B cell (primary cell): ENCODE measurements at regions not wholly inside any gene's neighbourhood (a gene's known extent, or its start where the extent isn't known, plus 50 kb on each side); places are given as distances from the start of the nearest gene placed in this dataset.
"Not testable (repeated sequence)": the region's sequence is repeated elsewhere in the genome, so short reads cannot be mapped to it uniquely, and the experiment has no call there.

Experiments used
- ATAC-seq: fragments of 200-7000 bp; cut with Tn5 transposase; one replicate; pipeline ENCODE4 v1.10.0; 2021; ENCODE audit warnings: low read depth, mild to moderate bottlenecking, moderate number of reproducible peaks, moderate library complexity
- CTCF ChIA-PET: fragments of 350-600 bp; sonication (Branson Sonifier 250); formaldehyde crosslinking; loops from one replicate; lab custom pipeline; 2021; ENCODE audit warnings: antibody characterized with exemption, inconsistent platforms; lab: Charles Lee
- POLR2A ChIA-PET: fragments of 350-600 bp; sonication (Branson Sonifier 250); formaldehyde crosslinking; loops from one replicate; lab custom pipeline; 2021; ENCODE audit warnings: antibody characterized with exemption; lab: Charles Lee
- DNase-seq: peaks from one replicate; pipeline ENCODE4 v3.0.0; 2013
- H2AFZ ChIP-seq: 2 replicates; pipeline ENCODE4 v1.6.1; 2012; ENCODE audit warnings: mild to moderate bottlenecking, low read depth, low read length; ENCODE audit not compliant: insufficient read depth, poor library complexity, severe bottlenecking
- H3K27ac ChIP-seq, 2 donors: 1 replicate in 1 of 2; 2 replicates in 1 of 2; pipeline ENCODE4 v1.5.1; 2012 to 2013; ENCODE audit warnings: low read length in 2 of 2, mild to moderate bottlenecking in 2 of 2, moderate library complexity in 1 of 2
- H3K27me3 ChIP-seq, 4 experiments: fragments of 200-600 bp in 1 of 4; sonication (generic) in 1 of 4; replicated peaks in 1 of 4; 1 replicate in 2 of 4; 2 replicates in 2 of 4; pipeline versions ENCODE4 v1.6.1 to v1.7.0; 2013 to 2016; ENCODE audit warnings: low read length in 3 of 4, mild to moderate bottlenecking in 2 of 4, mixed read lengths in 1 of 4, moderate library complexity in 1 of 4; ENCODE audit not compliant: insufficient read depth in 4 of 4, control insufficient read depth in 3 of 4; ENCODE audit errors: control extremely low read depth in 1 of 4
- H3K36me3 ChIP-seq, 2 experiments: replicated peaks in 1 of 2; 1 replicate in 1 of 2; 2 replicates in 1 of 2; pipeline versions ENCODE4 v1.6.1 to v1.7.1; 2013; ENCODE audit warnings: low read length in 1 of 2; ENCODE audit not compliant: insufficient read depth in 2 of 2, control insufficient read depth in 1 of 2; ENCODE audit errors: control extremely low read depth in 1 of 2, extremely low read depth in 1 of 2
- H3K4me1 ChIP-seq, 2 donors: fragments of 200-600 bp in 1 of 2; sonication (generic) in 1 of 2; 1 replicate in 1 of 2; 2 replicates in 1 of 2; pipeline versions ENCODE4 v1.5.1 to v1.6.1; 2013 to 2017; ENCODE audit warnings: low read length in 2 of 2; ENCODE audit not compliant: control insufficient read depth in 2 of 2, insufficient read depth in 2 of 2
- H3K4me2 ChIP-seq: replicated peaks from 2 replicates; pipeline ENCODE3; 2012; ENCODE audit warnings: mild to moderate bottlenecking, low read depth, low read length; ENCODE audit not compliant: poor library complexity, severe bottlenecking
- H3K4me3 ChIP-seq, 5 experiments: fragments of 200-600 bp in 1 of 5; sonication (generic) in 1 of 5; 1 replicate in 3 of 5; 2 replicates in 2 of 5; pipeline versions ENCODE4 v1.5.1 to v1.7.0; 2011 to 2016; ENCODE audit warnings: low read length in 4 of 5, mild to moderate bottlenecking in 4 of 5, low read depth in 2 of 5, control low read depth in 1 of 5, moderate library complexity in 1 of 5; ENCODE audit not compliant: insufficient read depth in 1 of 5; ENCODE audit errors: control extremely low read depth in 1 of 5, extremely low read depth in 1 of 5
- H3K79me2 ChIP-seq: fragments of 200-600 bp; sonication (generic); one replicate; pipeline ENCODE4 v1.6.0; 2016; ENCODE audit warnings: low read length; ENCODE audit not compliant: control insufficient read depth, insufficient read depth
- H3K9ac ChIP-seq: fragments of 200-600 bp; sonication (generic); 2 replicates; pipeline ENCODE4 v1.6.1; 2017; ENCODE audit warnings: mild to moderate bottlenecking, low read length, moderate library complexity
- H3K9me3 ChIP-seq, 3 donors: one replicate each; pipeline versions ENCODE4 v1.6.1 to v1.7.1; 2013; ENCODE audit warnings: low read length in 2 of 3; ENCODE audit not compliant: control insufficient read depth in 2 of 3, insufficient read depth in 1 of 3; ENCODE audit errors: control extremely low read depth in 1 of 3
- H4K20me1 ChIP-seq: 2 replicates; pipeline ENCODE4 v1.6.0; 2012; ENCODE audit warnings: mild to moderate bottlenecking, low read length; ENCODE audit not compliant: insufficient read depth, control insufficient read depth, poor library complexity, severe bottlenecking
- H3K27ac Mint-ChIP-seq: one replicate; pipeline ENCODE4 v1.8.0; 2021; ENCODE audit warnings: mixed read lengths
- H3K27me3 Mint-ChIP-seq: one replicate; pipeline ENCODE4 v1.8.0; 2021; ENCODE audit warnings: mixed read lengths
- H3K4me1 Mint-ChIP-seq: one replicate; pipeline ENCODE4 v1.8.0; 2021; ENCODE audit warnings: mixed read lengths
- H3K4me3 Mint-ChIP-seq: one replicate; pipeline ENCODE4 v1.8.0; 2021; ENCODE audit warnings: mixed read lengths
- H3K9me3 Mint-ChIP-seq: one replicate; pipeline ENCODE4 v1.8.0; 2022; ENCODE audit warnings: mixed read lengths; ENCODE audit not compliant: insufficient read depth
- CTCF ChIP-seq: fragments of 200-600 bp; IDR thresholded peaks from one replicate; pipeline ENCODE4 v1.8.0; 2022; ENCODE audit warnings: antibody characterized with exemption, mild to moderate bottlenecking
- EZH2 ChIP-seq: IDR thresholded peaks from 2 replicates; pipeline ENCODE4 v1.6.1; 2012; ENCODE audit warnings: borderline replicate concordance, low read depth, mild to moderate bottlenecking, moderate library complexity, low read length; ENCODE audit not compliant: insufficient read depth, poor library complexity, severe bottlenecking
- WGBS: methylation state at CpG from one replicate; pipeline ENCODE4 v1.1.5; 2013; ENCODE audit warnings: missing lambda C conversion rate; ENCODE audit not compliant: insufficient coverage; 5-methylcytosine and 5-hydroxymethylcytosine counted together
- intact Hi-C: fragments of 100-400 bp; cut with micrococcal nuclease; formaldehyde crosslinking; loops from one replicate; pipeline ENCODE4 v1.10.0; 2022

DNA sequence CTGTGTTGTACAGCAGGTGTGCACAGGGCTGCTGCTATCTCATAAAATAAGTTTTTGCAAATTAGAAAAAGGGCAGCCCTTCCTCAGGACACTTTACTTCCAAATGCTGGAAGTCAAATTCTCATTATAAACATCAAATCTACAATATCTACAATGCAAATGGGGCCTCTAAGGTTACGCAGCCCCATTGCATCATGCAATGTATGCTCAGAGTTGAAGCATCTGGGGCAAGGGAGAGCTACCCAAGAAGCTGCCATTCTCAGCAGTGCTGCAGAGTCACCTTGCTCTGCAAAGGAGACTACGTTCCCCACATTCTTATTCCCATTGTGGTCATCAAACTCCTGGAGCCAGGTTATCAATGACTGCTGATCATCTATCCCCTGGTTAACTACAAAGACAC lies 208.9 kb upstream of the POGK start:
- Histone ChIP-seq H3K4me3 (no peak overlapping the region), H3K4me2 (no peak overlapping the region), H3K9ac (no peak overlapping the region), H3K36me3 (no peaks in the 10 kb centered on the region), H3K27ac (no peak overlapping the region), H3K4me1 (no peaks in the 10 kb centered on the region), H3K9me3 (no peaks in the 10 kb centered on the region), H3K79me2 (no peaks in the 10 kb centered on the region), H4K20me1 (no peaks in the 10 kb centered on the region), H3K27me3 (no peaks in the 10 kb centered on the region), H2AFZ (no peak overlapping the region)
- DNase-seq (no peak), ATAC-seq (no peak)
- TF ChIP-seq CTCF (no peak), EZH2 (no peak)
- Mint-ChIP-seq H3K4me3 (no peak overlapping the region), H3K4me1 (no peaks in the 10 kb centered on the region), H3K9me3 (no peaks in the 10 kb centered on the region), H3K27ac (no peak overlapping the region), H3K27me3 (peaks cover 7% of the 10 kb centered on the region)
- 96% methylated on average over 2 of the region's 2 CpGs for WGBS
- intact Hi-C loops, result no loop called here
- ChIA-PET POLR2A (no interaction called here), CTCF (no interaction called here)

DNA sequence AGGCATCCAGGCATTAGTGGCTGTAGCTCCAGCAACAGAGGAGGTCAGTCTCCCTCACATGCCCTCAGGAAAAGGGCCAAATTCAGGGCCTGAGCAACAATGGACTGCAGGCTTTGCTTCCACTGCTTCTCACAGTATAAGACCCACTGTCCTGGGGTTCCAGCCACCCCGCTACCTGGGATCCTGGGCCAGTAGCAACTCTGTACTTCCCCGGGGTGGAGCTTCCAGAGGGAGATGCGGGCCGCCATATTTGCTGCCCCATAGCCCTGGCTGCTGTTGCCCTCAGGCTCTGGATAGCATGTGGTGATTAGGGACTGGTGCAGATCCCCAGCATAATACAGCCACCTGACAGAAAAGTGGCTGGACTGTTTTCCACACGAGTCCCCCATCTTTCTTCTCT lies 201.1 kb upstream of the POGK start:
- Histone ChIP-seq H3K27ac (no peak overlapping the region), H3K4me3 (no peak overlapping the region), H3K36me3 (no peaks in the 10 kb centered on the region), H2AFZ (no peak overlapping the region), H3K4me1 (no peaks in the 10 kb centered on the region), H3K27me3 (peaks cover 0 to 8% (median 2%) of the 10 kb centered on the region in 4 experiments), H3K79me2 (no peaks in the 10 kb centered on the region), H3K9me3 (peaks cover 0 to 5% (median 0%) of the 10 kb centered on the region in 3 donors), H4K20me1 (no peaks in the 10 kb centered on the region), H3K9ac (no peak overlapping the region), H3K4me2 (no peak overlapping the region)
- 85% methylated on average over 4 of the region's 5 CpGs for WGBS
- TF ChIP-seq EZH2 (no peak), CTCF (no peak)
- no peak for ATAC-seq
- no peaks in the 10 kb centered on the region for H3K4me1 Mint-ChIP-seq
- H3K27me3 Mint-ChIP-seq, result peaks cover 21% of the 10 kb centered on the region
- POLR2A ChIA-PET, result no interaction called here
- intact Hi-C loops, result no loop called here
- H3K9me3 Mint-ChIP-seq, result no peaks in the 10 kb centered on the region
- H3K4me3 Mint-ChIP-seq, result no peak overlapping the region
- CTCF ChIA-PET, result no interaction called here
- H3K27ac Mint-ChIP-seq, result no peak overlapping the region
- DNase-seq, result no peak

DNA sequence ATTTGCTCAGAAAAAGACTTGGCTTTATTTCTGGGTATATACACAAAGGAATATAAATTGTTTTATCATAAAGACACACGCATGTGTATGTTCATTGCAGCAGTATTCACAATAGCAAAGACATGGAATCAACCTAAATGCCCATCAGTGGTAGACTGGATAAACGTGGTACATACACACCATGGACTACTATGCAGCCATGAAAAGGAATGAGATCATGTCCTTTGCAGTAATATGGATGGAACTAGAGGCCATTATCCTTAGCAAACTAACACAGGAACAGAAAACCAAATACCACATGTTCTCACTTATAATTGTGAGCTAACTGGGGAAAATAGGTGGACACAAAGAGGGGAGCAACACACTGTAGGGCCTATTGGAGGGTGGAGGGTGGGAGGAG lies 182.0 kb upstream of the POGK start:
- intact Hi-C loops, H3K4me1 Mint-ChIP-seq, H3K27ac ChIP-seq, ATAC-seq, H3K9me3 Mint-ChIP-seq, H3K79me2 ChIP-seq, CTCF ChIA-PET, H3K27me3 ChIP-seq, H3K4me3 Mint-ChIP-seq, H2AFZ ChIP-seq, H3K27me3 Mint-ChIP-seq, DNase-seq, H4K20me1 ChIP-seq, H3K27ac Mint-ChIP-seq, H3K4me3 ChIP-seq, H3K36me3 ChIP-seq, H3K9me3 ChIP-seq, H3K9ac ChIP-seq, H3K4me1 ChIP-seq, POLR2A ChIA-PET, H3K4me2 ChIP-seq: not testable (repeated sequence)
- WGBS, result no CpG with 5 or more reads among the region's 2 CpGs
